EH (cell line): ENCODE measurements at regions not wholly inside any gene's neighbourhood (a gene's known extent, or its start where the extent isn't known, plus 50 kb on each side); places are given as distances from the start of the nearest gene placed in this dataset.
A peak's percentile ranks its signal among the peaks of the same experiment; 100 is the strongest.
"Not testable (repeated sequence)": the region's sequence is repeated elsewhere in the genome, so short reads cannot be mapped to it uniquely, and the experiment has no call there.

Experiments used
- DNase-seq: peaks from one replicate; pipeline ENCODE4 v3.0.0-alpha.2; 2015; ENCODE audit warnings: low read depth

- DNase-seq, result no peak
Observed at GRCh38 chr13:21228738-21229137, 52.3 kb downstream of the MRPL57 start.

GRCh38 chr13:21229241-21230024 is 53.0 kb downstream of the MRPL57 start:
- no peak for DNase-seq

- no peak for DNase-seq
Observed at GRCh38 chr13:21230516-21230915, 54.1 kb downstream of the MRPL57 start.

- peak; percentile 16 for DNase-seq
Observed at GRCh38 chr13:21231426-21231940, 55.0 kb downstream of the MRPL57 start.

- no peak for DNase-seq
Observed at GRCh38 chr13:21232196-21232595, 55.7 kb downstream of the MRPL57 start.

GRCh38 chr13:21232599-21232998 is 56.1 kb downstream of the MRPL57 start:
- no peak for DNase-seq

- no peak for DNase-seq
Observed at GRCh38 chr13:21233086-21233485, 56.6 kb downstream of the MRPL57 start.

GRCh38 chr13:21234526-21234925 is 58.1 kb downstream of the MRPL57 start:
- peak; percentile 69 for DNase-seq

GRCh38 chr13:21235174-21235573 is 58.7 kb downstream of the MRPL57 start:
- no peak for DNase-seq

GRCh38 chr13:21237081-21237480 is 60.6 kb downstream of the MRPL57 start:
- no peak for DNase-seq

- DNase-seq, result no peak
Observed at GRCh38 chr13:21238267-21238666, 61.8 kb downstream of the MRPL57 start.

- DNase-seq, result peak; percentile 86
Observed at GRCh38 chr13:21240586-21240985, 64.1 kb downstream of the MRPL57 start.

GRCh38 chr13:21242236-21242635 is 65.8 kb downstream of the MRPL57 start:
- no peak for DNase-seq

- DNase-seq, result no peak
Observed at GRCh38 chr13:21243045-21243897, 66.8 kb downstream of the MRPL57 start.

GRCh38 chr13:21243898-21244184 is 67.4 kb downstream of the MRPL57 start:
- not testable (repeated sequence) for DNase-seq

GRCh38 chr13:21246761-21247452 is 70.4 kb downstream of the MRPL57 start:
- DNase-seq, result no peak

GRCh38 chr13:21256351-21256761 is 79.9 kb downstream of the MRPL57 start:
- DNase-seq, result no peak

- DNase-seq, result no peak
Observed at GRCh38 chr13:21256891-21257290, 80.4 kb downstream of the MRPL57 start.

- no peak for DNase-seq
Observed at GRCh38 chr13:21259571-21260455, 83.4 kb downstream of the MRPL57 start.

GRCh38 chr13:21260561-21261290 is 84.3 kb downstream of the MRPL57 start:
- DNase-seq, result not testable (repeated sequence)
